GM21619 (cell line): ENCODE measurements at regions not wholly inside any gene's neighbourhood (a gene's known extent, or its start where the extent isn't known, plus 50 kb on each side); places are given as distances from the start of the nearest gene placed in this dataset.

ENCODE experiments used
- ATAC-seq: cut with Tn5 transposase; IDR thresholded peaks from one replicate; pipeline ENCODE4 v1.9.1; 2021; ENCODE audit not compliant: unreplicated experiment

DNA sequence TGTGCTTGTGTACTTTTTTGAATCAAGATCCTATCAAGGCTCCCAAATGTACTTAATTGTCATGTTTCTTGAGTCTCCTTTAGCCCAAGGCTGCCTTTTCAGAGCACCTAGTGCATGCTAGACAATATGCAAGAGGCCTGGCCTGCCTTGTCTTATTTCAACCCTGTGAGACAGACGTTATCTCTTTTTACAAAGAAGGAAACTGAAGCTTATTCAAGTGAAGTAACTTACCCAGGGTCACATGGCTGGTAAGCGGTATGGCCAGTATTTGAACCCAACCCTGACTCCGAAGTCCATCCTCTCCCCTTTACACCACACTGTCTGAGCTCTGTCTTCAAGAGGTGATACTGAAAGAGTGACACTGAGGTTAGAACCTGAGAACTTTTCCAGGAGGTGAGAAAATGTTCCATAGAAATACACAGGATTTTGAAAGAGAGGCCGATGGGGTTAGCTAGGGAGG is 505.1 kb downstream of the FOXO1 start:
- no peak for ATAC-seq

- ATAC-seq: no peak
Measured at GRCh38 chr13:40161931-40162330, 504.5 kb downstream of the FOXO1 start.

DNA sequence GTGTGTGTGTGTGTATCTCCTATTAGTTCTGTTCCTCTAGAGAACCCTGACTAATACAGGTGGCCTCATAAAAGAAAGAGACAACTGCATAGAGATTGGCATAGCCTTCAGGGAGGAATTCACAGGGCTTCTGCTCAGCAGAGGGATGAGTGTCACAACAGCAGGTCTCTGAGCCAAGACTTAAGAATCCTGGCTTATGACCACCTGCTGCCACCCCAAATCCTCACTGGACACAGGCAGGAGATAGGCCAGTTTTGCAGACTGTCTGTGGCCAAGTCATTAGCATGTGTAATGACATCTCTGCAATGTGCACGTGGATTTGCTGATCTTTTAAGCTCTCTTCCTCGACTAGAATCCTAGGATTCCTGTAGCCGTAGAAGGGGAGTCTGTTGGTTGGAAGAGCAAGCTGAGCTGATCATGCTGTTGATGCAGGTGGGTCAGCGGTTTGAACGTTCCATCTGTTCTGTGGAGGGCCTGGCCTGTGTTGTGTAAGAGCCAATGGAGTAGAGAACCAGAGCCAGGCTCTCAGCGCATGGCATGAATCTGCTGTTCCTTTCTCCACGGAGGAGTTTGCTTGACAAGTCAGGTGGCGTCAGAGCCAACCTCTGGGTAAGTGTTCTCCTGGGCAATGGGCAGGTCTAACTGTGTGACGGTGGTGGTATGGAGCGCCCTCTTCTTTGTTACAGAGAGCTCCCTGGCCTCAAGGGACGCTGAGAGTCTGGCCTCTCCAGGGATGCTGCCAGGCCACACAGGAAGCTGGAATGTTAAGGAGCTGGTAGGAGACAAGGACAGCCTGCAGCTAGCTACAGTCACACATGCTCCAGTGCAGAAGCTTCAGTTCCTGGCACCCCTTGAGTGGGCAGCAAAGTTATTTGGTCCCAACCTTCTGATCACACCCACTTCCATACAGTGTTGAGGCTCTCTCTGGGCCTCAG is 503.1 kb downstream of the FOXO1 start:
- no peak for ATAC-seq

- ATAC-seq: no peak
Measured at GRCh38 chr13:40164133-40164532, 502.3 kb downstream of the FOXO1 start.

GRCh38 chr13:40165316-40165932 is 501.0 kb downstream of the FOXO1 start:
- no peak for ATAC-seq

DNA sequence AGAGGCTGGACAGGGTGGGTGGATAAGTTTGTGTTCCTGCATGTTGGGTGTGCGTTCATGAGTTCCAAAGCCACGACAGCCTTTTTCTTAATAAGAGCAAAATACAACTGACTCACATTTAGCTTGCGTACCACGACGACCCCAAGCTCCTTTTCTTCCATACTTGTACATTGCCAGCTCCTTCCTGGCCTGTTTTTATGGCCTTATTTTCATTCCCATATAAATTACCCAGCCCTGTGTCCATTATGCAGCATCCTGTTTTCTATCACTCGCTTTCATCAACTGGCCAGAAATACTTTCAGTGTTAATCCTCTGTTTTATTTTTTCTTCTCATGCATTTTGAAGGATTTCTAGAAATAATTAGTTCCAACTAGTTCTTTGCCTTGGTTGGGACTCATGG is 499.1 kb downstream of the FOXO1 start:
- no peak for ATAC-seq

DNA sequence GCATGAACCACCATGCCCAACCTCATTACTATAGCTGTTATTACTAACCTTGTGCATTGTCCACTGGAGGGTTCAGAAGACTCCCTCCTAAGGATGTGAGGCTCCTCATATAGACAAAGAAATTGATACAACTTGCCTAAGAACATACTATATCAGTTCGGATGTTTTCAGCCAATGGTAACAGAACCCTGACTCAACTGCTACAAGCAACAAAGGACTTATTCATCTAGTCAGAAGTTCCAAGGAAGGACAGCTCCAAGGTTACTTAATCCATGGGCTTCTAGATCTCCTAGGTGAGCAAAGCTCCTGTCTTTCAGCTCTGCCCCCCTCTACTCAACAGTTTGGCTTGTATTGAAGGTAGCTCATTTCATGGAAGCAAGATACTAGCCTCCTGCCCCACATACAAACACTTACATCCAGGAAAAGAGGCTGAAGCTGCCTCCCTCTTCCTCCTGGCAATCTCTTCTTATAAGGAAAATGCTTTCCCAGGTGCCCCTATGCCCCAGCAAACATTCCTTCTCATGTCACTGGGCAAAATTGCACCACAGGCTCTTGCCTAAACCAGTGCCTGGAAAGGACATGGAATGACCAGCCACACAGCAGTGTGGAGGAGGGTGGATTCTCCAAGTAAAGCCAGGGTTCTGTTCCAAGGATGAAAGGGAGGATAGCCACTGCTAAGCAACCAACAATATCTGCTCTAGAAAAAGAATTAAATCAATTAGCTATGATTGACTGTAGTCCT is 497.8 kb downstream of the FOXO1 start:
- ATAC-seq: no peak

GRCh38 chr13:40169476-40169875 is 497.0 kb downstream of the FOXO1 start:
- no peak for ATAC-seq

- no peak for ATAC-seq
Measured at GRCh38 chr13:40170091-40170490, 496.4 kb downstream of the FOXO1 start.

GRCh38 chr13:40170982-40171381 is 495.5 kb downstream of the FOXO1 start:
- no peak for ATAC-seq

DNA sequence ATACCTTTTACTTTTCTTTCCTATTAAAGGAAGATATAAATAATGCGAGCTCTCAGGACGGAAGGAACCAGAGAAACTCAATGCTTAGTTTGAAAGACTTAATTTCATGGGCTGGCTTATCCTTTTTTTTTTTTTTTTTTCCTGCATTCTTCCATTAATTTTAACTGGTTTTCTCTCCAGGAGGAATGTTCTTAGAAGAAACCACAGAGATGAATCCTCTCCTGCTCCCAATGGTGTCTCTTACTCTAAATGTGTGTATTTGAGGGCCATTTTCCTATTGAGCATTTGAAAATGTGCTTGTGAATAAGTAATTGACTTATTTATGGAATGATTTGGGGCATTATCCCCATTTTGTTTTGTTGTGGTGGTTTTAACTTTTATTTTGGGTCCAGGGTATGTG is 494.9 kb downstream of the FOXO1 start:
- no peak for ATAC-seq

GRCh38 chr13:40172149-40172591 is 494.3 kb downstream of the FOXO1 start:
- no peak for ATAC-seq

GRCh38 chr13:40172878-40173277 is 493.6 kb downstream of the FOXO1 start:
- no peak for ATAC-seq

- ATAC-seq: no peak
Measured at GRCh38 chr13:40175639-40176038, 490.8 kb downstream of the FOXO1 start.

GRCh38 chr13:40176242-40176641 is 490.2 kb downstream of the FOXO1 start:
- ATAC-seq: no peak

DNA sequence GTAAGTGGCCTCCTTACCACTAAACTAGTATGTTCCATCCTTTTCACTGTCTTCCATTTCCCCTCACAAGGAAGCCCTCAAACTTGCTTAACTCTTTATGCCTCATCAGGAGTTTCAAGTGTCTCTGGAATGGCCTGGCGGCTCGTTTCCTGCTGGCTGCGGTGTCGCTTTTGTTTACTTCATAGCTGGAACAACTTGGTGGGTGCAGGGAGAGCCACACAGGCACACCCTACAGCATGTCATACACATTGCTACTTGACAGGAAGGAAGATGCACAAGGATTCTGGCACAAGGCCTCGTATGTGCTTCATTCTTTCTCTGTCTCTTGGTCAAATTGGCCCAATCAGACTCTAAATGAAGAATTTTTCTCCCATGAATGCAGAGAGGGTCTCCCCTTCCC is 488.3 kb downstream of the FOXO1 start:
- ATAC-seq: no peak

DNA sequence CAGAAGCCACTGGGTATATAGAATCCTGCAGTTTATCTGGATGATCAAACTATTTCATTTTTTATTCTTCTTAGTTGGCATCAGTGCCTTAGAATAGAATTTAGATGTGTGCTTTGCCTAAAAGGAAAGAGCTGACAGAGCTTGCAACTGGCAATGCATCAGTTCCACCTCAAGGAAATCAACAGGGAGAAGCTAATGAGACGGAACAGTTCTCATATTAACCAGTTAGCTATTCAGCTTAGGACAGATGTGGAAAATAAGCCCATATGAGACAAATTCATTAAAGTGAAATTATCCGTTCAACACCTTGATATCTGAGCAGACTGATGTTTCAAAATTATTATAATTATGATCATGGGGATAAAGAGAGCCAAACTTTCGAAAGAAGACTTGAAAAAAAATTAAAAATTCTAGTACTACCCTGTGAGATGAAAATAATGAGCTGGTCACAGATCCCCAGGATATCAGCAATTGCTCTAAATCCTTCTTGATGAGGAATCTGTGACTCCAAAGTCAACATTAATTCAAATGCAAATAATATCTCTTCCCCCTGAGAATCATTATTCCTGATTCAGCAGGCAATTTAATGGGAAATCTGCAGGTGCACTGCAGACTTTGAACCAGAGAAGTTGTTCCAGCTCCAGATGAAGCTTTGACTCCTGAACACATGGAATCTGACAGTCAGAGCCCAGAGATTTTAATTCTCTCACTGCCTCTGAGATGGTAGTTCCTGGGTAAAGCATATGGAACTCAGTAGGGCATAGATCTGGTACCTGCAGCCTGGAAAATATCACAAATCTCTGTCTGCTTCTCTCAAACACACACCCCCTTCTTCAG is 486.8 kb downstream of the FOXO1 start:
- no peak for ATAC-seq

GRCh38 chr13:40180776-40181175 is 485.7 kb downstream of the FOXO1 start:
- ATAC-seq: no peak

- no peak for ATAC-seq
Measured at GRCh38 chr13:40181203-40181845, 485.1 kb downstream of the FOXO1 start.

DNA sequence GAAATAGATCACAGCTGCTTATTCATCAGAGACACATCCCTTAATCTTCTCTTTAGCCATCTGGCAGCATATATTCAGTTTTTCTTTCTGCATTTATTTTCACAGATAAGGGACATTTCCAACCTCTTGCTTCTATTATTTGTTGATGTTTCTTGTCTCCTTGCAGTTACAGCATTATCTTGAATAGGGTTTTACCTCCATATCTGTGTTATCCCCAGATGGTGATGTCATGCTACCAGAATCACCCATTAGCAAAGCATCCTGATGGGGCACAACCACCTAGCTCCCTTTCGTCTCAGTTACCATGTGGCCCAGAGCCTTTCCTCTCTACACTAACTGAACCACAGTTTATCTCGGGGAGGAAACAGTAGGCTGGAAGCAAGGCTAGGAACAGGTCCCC is 483.9 kb downstream of the FOXO1 start:
- no peak for ATAC-seq
